ENCODE measurements at regions not wholly inside any gene's neighbourhood (a gene's known extent, or its start where the extent isn't known, plus 50 kb on each side); places are given as distances from the start of the nearest gene placed in this dataset.

GRCh38 chr2:234804704-234805103 lies 147.1 kb upstream of the SH3BP4 start:
- no peak overlapping the region for H2AFZ ChIP-seq (ENCODE audit: control insufficient read depth, low read depth, low read length)
- H3K4me1 ChIP-seq (ENCODE audit: control insufficient read depth, insufficient read depth, low read length) = no peaks in the 10 kb centered on the region
- intact Hi-C loops (cut with micrococcal nuclease; ENCODE audit: unreplicated experiment) = no loop called here
- H3K9me3 ChIP-seq (replicated peaks; ENCODE audit: control insufficient read depth, insufficient read depth, low read length) = no peaks in the 10 kb centered on the region
- no peak overlapping the region for H3K9ac ChIP-seq (ENCODE audit: control insufficient read depth, insufficient read depth, low read length)
- FAIRE-seq = no peak
- BruUV-seq (replicated peaks) = no TSS peak
- no peak overlapping the region for H3K4me3 ChIP-seq
- in situ Hi-C loops (cut with MboI) = no loop called here
- RAD21 ChIA-PET (ENCODE audit: unreplicated experiment) = no interaction called here
- H3K4me2 ChIP-seq (ENCODE audit: control insufficient read depth, insufficient read depth) = no peak overlapping the region
- DNase-seq (ENCODE audit: low read depth, low spot score) = no peak
- CTCF ChIA-PET = no interaction called here
- TF ChIP-seq KAT2A (conservative IDR thresholded peaks at IDR 0.05; ENCODE audit: control insufficient read depth, low read depth, low read length) = no peak
- no peak for TF ChIP-seq MAX (IDR thresholded peaks at IDR 0.05; ENCODE audit: low read depth, low read length)
- no peak for TF ChIP-seq ATF2 (IDR thresholded peaks at IDR 0.05; ENCODE audit: low read length)
- no peak for TF ChIP-seq MEF2B (IDR thresholded peaks at IDR 0.05; ENCODE audit: partially characterized antibody, poor library complexity, severe bottlenecking)
- TF ChIP-seq CBX5 (IDR thresholded peaks at IDR 0.05; ENCODE audit: low read depth) = no peak
- TF ChIP-seq SIX5 (IDR thresholded peaks at IDR 0.05; ENCODE audit: low read depth, low read length, severe bottlenecking) = no peak
- TF ChIP-seq STAT3 (IDR thresholded peaks at IDR 0.05; ENCODE audit: low read depth, low read length) = no peak
- TF ChIP-seq NFYA (IDR thresholded peaks at IDR 0.05; ENCODE audit: borderline replicate concordance, low read depth, low read length) = no peak
- no peak for TF ChIP-seq SUZ12 (IDR thresholded peaks at IDR 0.05; ENCODE audit: unreplicated experiment)
- TF ChIP-seq ZNF592 (IDR thresholded peaks at IDR 0.05) = no peak
- no peak for TF ChIP-seq HCFC1 (IDR thresholded peaks at IDR 0.05; ENCODE audit: low read length)
- no peak for TF ChIP-seq CREM (IDR thresholded peaks at IDR 0.05; ENCODE audit: low read depth)
- no peak for TF ChIP-seq SREBF2 (IDR thresholded peaks at IDR 0.05; ENCODE audit: low read length)
- TF ChIP-seq MTA2 (IDR thresholded peaks at IDR 0.05; ENCODE audit: low read depth) = no peak
- no peak for TF ChIP-seq ETV6 (conservative IDR thresholded peaks at IDR 0.05 in 1 of 2, IDR thresholded peaks at IDR 0.05 in 1 of 2; ENCODE audit: borderline replicate concordance in 1 of 2, low read depth in 1 of 2)
- no peak for TF ChIP-seq WRNIP1 (IDR thresholded peaks at IDR 0.05; ENCODE audit: borderline replicate concordance, low read depth, low read length)
- no peak for TF ChIP-seq IRF3 (IDR thresholded peaks at IDR 0.05)
- no peak for TF ChIP-seq ZBED1 (IDR thresholded peaks at IDR 0.05; ENCODE audit: borderline replicate concordance)
- SMC1A ChIA-PET (ENCODE audit: uncharacterized antibody, unreplicated experiment) = no interaction called here
- H3K27me3 ChIP-seq (replicated peaks in 1 of 2; ENCODE audit: control insufficient read depth in 2 of 2, insufficient read depth in 2 of 2, low read length in 1 of 2) = no peaks in the 10 kb centered on the region; a peak in 2 of 4 replicates
- no peaks in the 10 kb centered on the region for H3K36me3 ChIP-seq (ENCODE audit: control insufficient read depth in 2 of 2, insufficient read depth in 2 of 2, low read length in 1 of 2)
- no peak overlapping the region for H3K27ac ChIP-seq (ENCODE audit: control insufficient read depth, insufficient read depth)
- no peaks in the 10 kb centered on the region for H3K79me2 ChIP-seq (ENCODE audit: control insufficient read depth, insufficient read depth, low read length)
- no peaks in the 10 kb centered on the region for H4K20me1 ChIP-seq (ENCODE audit: control insufficient read depth, insufficient read depth)
- WGBS (ENCODE audit: insufficient coverage, insufficient replicate concordance, low lambda C conversion rate, missing lambda C conversion rate) = 88% methylated on average over 1 of the region's 1 CpG
- POLR2A ChIA-PET = no interaction called here
- no peak for ATAC-seq
